ENCODE measurements at regions not wholly inside any gene's neighbourhood (a gene's known extent, or its start where the extent isn't known, plus 50 kb on each side); places are given as distances from the start of the nearest gene placed in this dataset.
"Not testable (repeated sequence)": the region's sequence is repeated elsewhere in the genome, so short reads cannot be mapped to it uniquely, and the experiment has no call there.

DNA sequence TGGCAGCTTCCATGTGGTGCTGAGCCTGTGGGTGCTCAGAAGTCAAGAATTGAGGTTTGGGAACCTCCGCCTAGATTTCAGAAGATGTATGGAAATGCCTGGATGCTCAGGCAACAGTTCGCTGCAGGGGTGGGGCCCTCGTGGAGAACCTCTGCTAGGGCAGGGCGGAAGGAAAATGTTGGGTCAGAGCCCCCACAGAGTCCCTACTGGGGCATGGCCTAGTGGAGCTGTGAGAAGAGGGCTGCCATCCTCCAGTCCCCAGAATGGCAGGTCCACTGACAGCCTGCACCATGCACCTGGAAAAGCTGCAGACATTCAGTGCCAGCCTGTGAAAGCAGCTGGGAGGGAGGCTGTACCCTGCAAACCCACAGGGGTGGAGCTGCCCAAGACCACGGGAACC is 56.5 kb upstream of the PCLO start:
- TF ChIP-seq, protein P1, sequence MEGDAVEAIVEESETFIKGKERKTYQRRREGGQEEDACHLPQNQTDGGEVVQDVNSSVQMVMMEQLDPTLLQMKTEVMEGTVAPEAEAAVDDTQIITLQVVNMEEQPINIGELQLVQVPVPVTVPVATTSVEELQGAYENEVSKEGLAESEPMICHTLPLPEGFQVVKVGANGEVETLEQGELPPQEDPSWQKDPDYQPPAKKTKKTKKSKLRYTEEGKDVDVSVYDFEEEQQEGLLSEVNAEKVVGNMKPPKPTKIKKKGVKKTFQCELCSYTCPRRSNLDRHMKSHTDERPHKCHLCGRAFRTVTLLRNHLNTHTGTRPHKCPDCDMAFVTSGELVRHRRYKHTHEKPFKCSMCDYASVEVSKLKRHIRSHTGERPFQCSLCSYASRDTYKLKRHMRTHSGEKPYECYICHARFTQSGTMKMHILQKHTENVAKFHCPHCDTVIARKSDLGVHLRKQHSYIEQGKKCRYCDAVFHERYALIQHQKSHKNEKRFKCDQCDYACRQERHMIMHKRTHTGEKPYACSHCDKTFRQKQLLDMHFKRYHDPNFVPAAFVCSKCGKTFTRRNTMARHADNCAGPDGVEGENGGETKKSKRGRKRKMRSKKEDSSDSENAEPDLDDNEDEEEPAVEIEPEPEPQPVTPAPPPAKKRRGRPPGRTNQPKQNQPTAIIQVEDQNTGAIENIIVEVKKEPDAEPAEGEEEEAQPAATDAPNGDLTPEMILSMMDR (IDR thresholded peaks at IDR 0.05; ENCODE audit: low read length): not testable (repeated sequence)
- not testable (repeated sequence) for TF ChIP-seq EZH2 (IDR thresholded peaks at IDR 0.05; ENCODE audit: borderline replicate concordance, low read length)

Measured in OCI-LY1 (cell line).